Osteocyte (in vitro differentiated cells): ENCODE measurements at regions not wholly inside any gene's neighbourhood (a gene's known extent, or its start where the extent isn't known, plus 50 kb on each side); places are given as distances from the start of the nearest gene placed in this dataset.

ENCODE experiments used
- DNase-seq: peaks from one replicate; pipeline ENCODE4 v3.0.0; 2021; ENCODE audit warnings: mixed read lengths; ENCODE audit not compliant: unreplicated experiment; ENCODE audit errors: extremely low spot score
- H3K27ac Mint-ChIP-seq: one replicate; pipeline ENCODE4 v1.8.0; 2021; ENCODE audit warnings: mild to moderate bottlenecking, mixed read lengths; ENCODE audit not compliant: unreplicated experiment
- H3K27me3 Mint-ChIP-seq: one replicate; pipeline ENCODE4 v1.8.0; 2021; ENCODE audit warnings: mixed read lengths; ENCODE audit not compliant: unreplicated experiment
- H3K36me3 Mint-ChIP-seq: one replicate; pipeline ENCODE4 v1.8.0; 2021; ENCODE audit warnings: mixed read lengths; ENCODE audit not compliant: unreplicated experiment
- H3K4me1 Mint-ChIP-seq: one replicate; pipeline ENCODE4 v1.8.0; 2021; ENCODE audit warnings: mixed read lengths; ENCODE audit not compliant: unreplicated experiment
- H3K4me3 Mint-ChIP-seq: one replicate; pipeline ENCODE4 v1.8.0; 2021; ENCODE audit warnings: mild to moderate bottlenecking, moderate library complexity, mixed read lengths; ENCODE audit not compliant: unreplicated experiment
- H3K9me3 Mint-ChIP-seq: one replicate; pipeline ENCODE4 v1.8.0; 2021; ENCODE audit warnings: mixed read lengths; ENCODE audit not compliant: unreplicated experiment
- CTCF ChIP-seq: fragments of 200-600 bp; sonication (generic); IDR thresholded peaks from 2 replicates; pipeline ENCODE4 v1.5.0; 2021; ENCODE audit warnings: antibody characterized with exemption, mild to moderate bottlenecking, moderate library complexity

GRCh38 chr13:112150352-112150751 is 83.4 kb downstream of the SOX1 start:
- no peaks in the 10 kb centered on the region for H3K4me1 Mint-ChIP-seq
- no peak overlapping the region for H3K4me3 Mint-ChIP-seq
- no peaks in the 10 kb centered on the region for H3K27me3 Mint-ChIP-seq
- H3K27ac Mint-ChIP-seq: no peak overlapping the region
- peaks cover 9% of the 10 kb centered on the region for H3K9me3 Mint-ChIP-seq
- no peak for DNase-seq
- no peak for TF ChIP-seq CTCF
- H3K36me3 Mint-ChIP-seq: no peaks in the 10 kb centered on the region

- peaks cover 19% of the 10 kb centered on the region for H3K9me3 Mint-ChIP-seq
- no peak for TF ChIP-seq CTCF
- no peaks in the 10 kb centered on the region for H3K36me3 Mint-ChIP-seq
- H3K4me1 Mint-ChIP-seq: no peaks in the 10 kb centered on the region
- no peak for DNase-seq
- H3K27me3 Mint-ChIP-seq: no peaks in the 10 kb centered on the region
- no peak overlapping the region for H3K4me3 Mint-ChIP-seq
- H3K27ac Mint-ChIP-seq: no peak overlapping the region
These were observed 85.9 kb downstream of the SOX1 start for GRCh38 chr13:112152846-112153245.

GRCh38 chr13:112153364-112153763 is 86.4 kb downstream of the SOX1 start:
- no peak overlapping the region for H3K27ac Mint-ChIP-seq
- H3K27me3 Mint-ChIP-seq: no peaks in the 10 kb centered on the region
- H3K9me3 Mint-ChIP-seq: peaks cover 23% of the 10 kb centered on the region

GRCh38 chr13:112153846-112154245 is 86.9 kb downstream of the SOX1 start:
- TF ChIP-seq CTCF: no peak
- Mint-ChIP-seq H3K27ac (no peak overlapping the region), H3K4me1 (no peaks in the 10 kb centered on the region), H3K4me3 (no peak overlapping the region), H3K27me3 (no peaks in the 10 kb centered on the region), H3K36me3 (no peaks in the 10 kb centered on the region), H3K9me3 (peaks cover 28% of the 10 kb centered on the region)
- no peak for DNase-seq

More at GRCh38 chr13:112153364-112153763, 86.4 kb downstream of the SOX1 start:
- Mint-ChIP-seq H3K4me1 (no peaks in the 10 kb centered on the region), H3K4me3 (no peak overlapping the region), H3K36me3 (no peaks in the 10 kb centered on the region)
- TF ChIP-seq CTCF: no peak
- no peak for DNase-seq

GRCh38 chr13:112154301-112155060 is 87.5 kb downstream of the SOX1 start:
- H3K9me3 Mint-ChIP-seq: peaks cover 29% of the 10 kb centered on the region
- H3K4me3 Mint-ChIP-seq: no peak overlapping the region
- no peaks in the 10 kb centered on the region for H3K27me3 Mint-ChIP-seq
- no peaks in the 10 kb centered on the region for H3K36me3 Mint-ChIP-seq
- no peak for TF ChIP-seq CTCF
- DNase-seq: no peak
- H3K27ac Mint-ChIP-seq: no peak overlapping the region
- H3K4me1 Mint-ChIP-seq: no peaks in the 10 kb centered on the region
